ENCODE measurements at regions not wholly inside any gene's neighbourhood (a gene's known extent, or its start where the extent isn't known, plus 50 kb on each side); places are given as distances from the start of the nearest gene placed in this dataset.

DNA sequence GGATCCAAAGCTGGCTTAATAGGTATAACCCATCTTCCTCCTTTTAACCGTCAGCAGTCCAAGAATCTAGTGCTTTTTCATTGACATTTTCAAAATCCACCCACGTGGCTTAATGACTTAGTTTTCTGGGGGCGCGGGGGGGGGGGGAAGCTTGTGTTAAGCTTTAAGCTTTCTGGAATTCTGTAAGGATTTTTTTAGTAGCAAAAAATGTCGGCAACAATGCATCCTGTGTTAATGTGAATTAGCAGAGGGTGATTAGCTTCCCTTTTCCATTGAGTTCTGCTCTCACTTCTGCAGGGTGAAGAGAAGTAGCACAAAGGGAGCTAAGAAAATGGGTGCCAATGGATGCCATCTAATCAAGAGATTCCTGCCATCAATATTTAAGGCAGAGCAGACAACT, 348.2 kb downstream of the SAMD5 start:
- TF ChIP-seq, protein P1, sequence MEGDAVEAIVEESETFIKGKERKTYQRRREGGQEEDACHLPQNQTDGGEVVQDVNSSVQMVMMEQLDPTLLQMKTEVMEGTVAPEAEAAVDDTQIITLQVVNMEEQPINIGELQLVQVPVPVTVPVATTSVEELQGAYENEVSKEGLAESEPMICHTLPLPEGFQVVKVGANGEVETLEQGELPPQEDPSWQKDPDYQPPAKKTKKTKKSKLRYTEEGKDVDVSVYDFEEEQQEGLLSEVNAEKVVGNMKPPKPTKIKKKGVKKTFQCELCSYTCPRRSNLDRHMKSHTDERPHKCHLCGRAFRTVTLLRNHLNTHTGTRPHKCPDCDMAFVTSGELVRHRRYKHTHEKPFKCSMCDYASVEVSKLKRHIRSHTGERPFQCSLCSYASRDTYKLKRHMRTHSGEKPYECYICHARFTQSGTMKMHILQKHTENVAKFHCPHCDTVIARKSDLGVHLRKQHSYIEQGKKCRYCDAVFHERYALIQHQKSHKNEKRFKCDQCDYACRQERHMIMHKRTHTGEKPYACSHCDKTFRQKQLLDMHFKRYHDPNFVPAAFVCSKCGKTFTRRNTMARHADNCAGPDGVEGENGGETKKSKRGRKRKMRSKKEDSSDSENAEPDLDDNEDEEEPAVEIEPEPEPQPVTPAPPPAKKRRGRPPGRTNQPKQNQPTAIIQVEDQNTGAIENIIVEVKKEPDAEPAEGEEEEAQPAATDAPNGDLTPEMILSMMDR (IDR thresholded peaks at IDR 0.05): no peak
- TF ChIP-seq POLR2A (IDR thresholded peaks at IDR 0.05) (no peak), EP300 (IDR thresholded peaks at IDR 0.05) (no peak)

All from tibial nerve (tissue), 4 donors.